GM12872 (cell line): ENCODE measurements at regions not wholly inside any gene's neighbourhood (a gene's known extent, or its start where the extent isn't known, plus 50 kb on each side); places are given as distances from the start of the nearest gene placed in this dataset.

ENCODE experiments used
- CTCF ChIP-seq: IDR thresholded peaks from 3 replicates; pipeline ENCODE4 v1.5.1; 2011; ENCODE audit warnings: low read depth, mild to moderate bottlenecking, low read length, moderate library complexity; ENCODE audit not compliant: insufficient read depth

- TF ChIP-seq CTCF: no peak
These were observed 84.9 kb downstream of the ANKRD60 start for GRCh38 chr20:58143531-58143930.

DNA sequence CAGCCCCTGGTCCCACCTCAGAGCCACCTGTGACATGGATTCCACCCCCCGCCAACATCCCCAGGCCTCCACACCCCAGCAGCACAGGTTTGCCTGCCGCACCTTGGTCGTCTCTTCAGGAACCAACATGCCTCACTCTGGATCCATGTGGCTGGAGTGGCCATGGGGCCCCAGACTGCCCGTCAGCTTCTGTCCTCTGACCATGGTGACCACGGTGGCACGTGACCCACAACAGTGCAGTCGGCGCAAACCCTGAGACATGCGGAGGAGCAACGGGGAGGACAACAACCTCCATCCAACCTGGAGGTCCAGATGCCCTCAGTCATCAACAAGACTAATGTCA, 85.6 kb downstream of the ANKRD60 start:
- TF ChIP-seq CTCF: no peak

DNA sequence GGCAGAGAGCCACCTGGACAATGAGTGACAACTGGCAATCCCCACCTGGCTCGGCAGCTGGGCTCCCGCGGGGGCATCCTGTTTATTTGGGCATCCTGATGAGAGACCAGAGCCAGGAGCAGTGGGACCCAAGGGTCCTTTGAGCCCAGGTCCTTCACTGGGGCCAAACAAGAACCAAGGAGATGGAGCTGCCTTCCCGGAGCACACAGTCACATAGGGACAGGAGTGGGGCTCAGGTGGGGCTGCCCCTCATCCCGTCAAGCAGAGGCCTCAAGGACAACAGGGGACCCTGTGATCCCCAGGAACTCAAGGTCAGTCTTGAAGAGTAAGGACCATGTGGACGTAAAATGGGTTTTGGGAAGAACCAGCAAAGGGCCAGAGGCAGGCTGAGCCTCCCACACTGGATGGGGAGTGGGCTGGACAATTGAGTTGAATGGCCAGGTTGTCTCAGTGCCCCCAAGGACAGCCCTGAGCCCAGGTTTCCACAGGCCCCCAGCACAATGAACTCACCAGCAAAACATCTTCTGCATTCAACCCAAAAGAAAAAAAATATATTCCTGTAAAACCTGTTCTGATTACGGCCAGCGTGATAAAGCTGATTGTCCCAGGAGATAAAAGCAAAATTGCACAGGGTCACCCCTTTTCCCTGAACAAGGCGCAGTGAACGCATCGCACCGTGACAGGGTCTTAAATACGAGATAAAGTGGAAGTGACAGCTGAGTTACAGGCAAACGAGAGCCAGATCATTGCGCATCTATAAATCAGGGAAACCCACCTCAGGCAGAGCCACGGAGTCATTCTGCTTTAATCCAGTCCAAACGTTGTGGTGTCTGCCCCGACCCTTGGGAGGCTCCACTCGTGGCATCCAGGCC, 86.2 kb downstream of the ANKRD60 start:
- no peak for TF ChIP-seq CTCF

- TF ChIP-seq CTCF: no peak
These were observed 87.0 kb downstream of the ANKRD60 start for GRCh38 chr20:58141496-58141895.

GRCh38 chr20:58140787-58141425, 87.5 kb downstream of the ANKRD60 start:
- TF ChIP-seq CTCF: no peak

GRCh38 chr20:58139849-58140786, 88.3 kb downstream of the ANKRD60 start:
- TF ChIP-seq CTCF: no peak

GRCh38 chr20:58138395-58138794, 90.1 kb downstream of the ANKRD60 start:
- TF ChIP-seq CTCF: no peak
